Ishikawa (cell line): ENCODE measurements at regions not wholly inside any gene's neighbourhood (a gene's known extent, or its start where the extent isn't known, plus 50 kb on each side); places are given as distances from the start of the nearest gene placed in this dataset.

Source experiments
- CEBPB ChIP-seq: IDR thresholded peaks from 2 replicates; pipeline ENCODE4 v1.6.1; 2012
- CREB1 ChIP-seq: IDR thresholded peaks from 2 replicates; pipeline ENCODE4 v1.6.1; 2012; ENCODE audit warnings: low read depth
- EGR1 ChIP-seq: IDR thresholded peaks from 2 replicates; pipeline ENCODE4 v1.6.1; 2012
- EP300 ChIP-seq: IDR thresholded peaks from 2 replicates; pipeline ENCODE4 v1.6.1; 2012; ENCODE audit warnings: borderline replicate concordance
- FOXM1 ChIP-seq: IDR thresholded peaks from 2 replicates; pipeline ENCODE4 v1.6.1; 2012; ENCODE audit warnings: low read depth, borderline replicate concordance
- MAX ChIP-seq: IDR thresholded peaks from 2 replicates; pipeline ENCODE4 v1.6.1; 2012
- NFIC ChIP-seq: IDR thresholded peaks from 2 replicates; pipeline ENCODE4 v1.6.1; 2012
- RAD21 ChIP-seq: IDR thresholded peaks from 2 replicates; pipeline ENCODE4 v1.6.1; 2012; ENCODE audit warnings: low read depth
- REST ChIP-seq: IDR thresholded peaks from 2 replicates; pipeline ENCODE4 v1.6.1; 2012; ENCODE audit warnings: low read depth, mild to moderate bottlenecking
- TAF1 ChIP-seq: IDR thresholded peaks from 2 replicates; pipeline ENCODE4 v1.6.1; 2012; ENCODE audit warnings: low read depth, mild to moderate bottlenecking
- TCF12 ChIP-seq: IDR thresholded peaks from 2 replicates; pipeline ENCODE4 v1.6.1; 2012; ENCODE audit warnings: low read depth
- TEAD4 ChIP-seq: IDR thresholded peaks from 2 replicates; pipeline ENCODE4 v1.6.1; 2012
- USF1 ChIP-seq: IDR thresholded peaks from 2 replicates; pipeline ENCODE4 v1.6.1; 2012
- YY1 ChIP-seq: IDR thresholded peaks from 2 replicates; pipeline ENCODE4 v1.6.1; 2012; ENCODE audit warnings: low read depth
- ZBTB7A ChIP-seq: IDR thresholded peaks from 2 replicates; pipeline ENCODE4 v1.6.1; 2012; ENCODE audit warnings: low read depth

- no peak for TF ChIP-seq YY1
- TF ChIP-seq EP300, result no peak
- TF ChIP-seq TCF12, result no peak
- no peak for TF ChIP-seq FOXM1
- TF ChIP-seq TAF1, result no peak
- no peak for TF ChIP-seq REST
- TF ChIP-seq TEAD4, result no peak
- TF ChIP-seq NFIC, result no peak
- no peak for TF ChIP-seq EGR1
- TF ChIP-seq MAX, result no peak
- TF ChIP-seq USF1, result no peak
- TF ChIP-seq CEBPB, result no peak
- no peak for TF ChIP-seq ZBTB7A
These were observed 416.4 kb downstream of the CMPK2 start for GRCh38 chr2:6449343-6449742.

- TF ChIP-seq EP300, result no peak
- no peak for TF ChIP-seq REST
- no peak for TF ChIP-seq NFIC
- no peak for TF ChIP-seq RAD21
- no peak for TF ChIP-seq TCF12
- TF ChIP-seq USF1, result no peak
- TF ChIP-seq MAX, result no peak
- no peak for TF ChIP-seq CREB1
- TF ChIP-seq FOXM1, result no peak
- TF ChIP-seq CEBPB, result no peak
- TF ChIP-seq EGR1, result no peak
- no peak for TF ChIP-seq TAF1
- TF ChIP-seq ZBTB7A, result no peak
- no peak for TF ChIP-seq YY1
- TF ChIP-seq TEAD4, result no peak
These were observed 412.8 kb downstream of the CMPK2 start for GRCh38 chr2:6452702-6453481.

GRCh38 chr2:6454286-6454990 lies 411.3 kb downstream of the CMPK2 start:
- TF ChIP-seq TAF1 (no peak), FOXM1 (no peak), NFIC (no peak), RAD21 (no peak), MAX (no peak), CEBPB (no peak), USF1 (no peak), TEAD4 (no peak), TCF12 (no peak), CREB1 (no peak), EP300 (no peak), REST (no peak), ZBTB7A (no peak), EGR1 (no peak), YY1 (no peak)
